Naive thymus-derived CD4-positive, alpha-beta T cell (primary cell): ENCODE measurements at regions not wholly inside any gene's neighbourhood (a gene's known extent, or its start where the extent isn't known, plus 50 kb on each side); places are given as distances from the start of the nearest gene placed in this dataset.

Experiments used
- ATAC-seq: fragments of 150-1000 bp; cut with Tn5 transposase; 2 replicates; pipeline ENCODE4 v1.10.0; 2021; ENCODE audit warnings: mild to moderate bottlenecking, moderate library complexity
- CTCF ChIA-PET: fragments of 350-600 bp; sonication (Branson Sonifier 250); formaldehyde crosslinking; loops from one replicate; lab custom pipeline; 2021; ENCODE audit warnings: antibody characterized with exemption; lab: Charles Lee
- POLR2A ChIA-PET: fragments of 350-600 bp; sonication (Branson Sonifier 250); formaldehyde crosslinking; loops from one replicate; lab custom pipeline; 2021; ENCODE audit warnings: antibody characterized with exemption, inconsistent platforms; lab: Charles Lee
- DNase-seq, 9 donors: peaks; one replicate each; pipeline versions ENCODE4 v3.0.0 to v3.0.0-alpha.2; 2020 to 2022; ENCODE audit warnings: mixed read lengths in 1 of 9
- H3K27ac ChIP-seq: one replicate; pipeline ENCODE4 v1.7.0; 2013; ENCODE audit warnings: mild to moderate bottlenecking, low read depth, low read length, moderate library complexity
- H3K27me3 ChIP-seq, 2 donors: one replicate each; pipeline ENCODE4 v1.7.0; 2013; ENCODE audit warnings: low read length in 2 of 2, mild to moderate bottlenecking in 2 of 2, moderate library complexity in 2 of 2; ENCODE audit not compliant: control insufficient read depth in 2 of 2, insufficient read depth in 2 of 2
- H3K36me3 ChIP-seq, 3 experiments: 1 replicate in 2 of 3; 2 replicates in 1 of 3; pipeline ENCODE4 v1.7.0; 2013; ENCODE audit warnings: low read length in 3 of 3, mild to moderate bottlenecking in 3 of 3, moderate library complexity in 1 of 3; ENCODE audit not compliant: insufficient read depth in 3 of 3, control insufficient read depth in 2 of 3
- H3K4me1 ChIP-seq, 2 donors: one replicate each; pipeline ENCODE4 v1.7.0; 2013; ENCODE audit warnings: low read length in 2 of 2, mild to moderate bottlenecking in 2 of 2, moderate library complexity in 1 of 2; ENCODE audit not compliant: control insufficient read depth in 2 of 2, insufficient read depth in 2 of 2
- H3K4me3 ChIP-seq: 2 replicates; pipeline ENCODE4 v1.7.0; 2013; ENCODE audit warnings: mild to moderate bottlenecking, low read length
- H3K9me3 ChIP-seq, 3 experiments: 1 replicate in 2 of 3; 2 replicates in 1 of 3; pipeline ENCODE4 v1.7.0; 2013; ENCODE audit warnings: low read length in 3 of 3; ENCODE audit not compliant: control insufficient read depth in 2 of 3
- H3K27ac Mint-ChIP-seq, 9 donors: one replicate each; pipeline ENCODE4 v1.8.0; 2020 to 2022; ENCODE audit warnings: mixed read lengths in 9 of 9, mild to moderate bottlenecking in 8 of 9, moderate library complexity in 5 of 9, inconsistent platforms in 2 of 9
- H3K27me3 Mint-ChIP-seq, 5 donors: one replicate each; pipeline ENCODE4 v1.8.0; 2021 to 2022; ENCODE audit warnings: mixed read lengths in 5 of 5, mild to moderate bottlenecking in 1 of 5
- H3K36me3 Mint-ChIP-seq, 5 donors: one replicate each; pipeline ENCODE4 v1.8.0; 2020 to 2022; ENCODE audit warnings: mixed read lengths in 5 of 5, mild to moderate bottlenecking in 3 of 5, inconsistent platforms in 1 of 5
- H3K4me1 Mint-ChIP-seq, 7 donors: one replicate each; pipeline ENCODE4 v1.8.0; 2020 to 2022; ENCODE audit warnings: mixed read lengths in 7 of 7, mild to moderate bottlenecking in 3 of 7, inconsistent platforms in 1 of 7
- H3K4me3 Mint-ChIP-seq, 10 donors: one replicate each; pipeline ENCODE4 v1.8.0; 2020 to 2022; ENCODE audit warnings: mild to moderate bottlenecking in 10 of 10, mixed read lengths in 10 of 10, moderate library complexity in 6 of 10, inconsistent platforms in 2 of 10
- H3K9me3 Mint-ChIP-seq, 11 donors: one replicate each; pipeline ENCODE4 v1.8.0; 2020 to 2022; ENCODE audit warnings: mixed read lengths in 11 of 11, mild to moderate bottlenecking in 4 of 11, inconsistent platforms in 1 of 11, moderate library complexity in 1 of 11
- intact Hi-C, 2 donors: fragments of 100-400 bp; cut with micrococcal nuclease; formaldehyde crosslinking; loops; one replicate each; pipeline ENCODE4 v1.15.1; 2023

DNA sequence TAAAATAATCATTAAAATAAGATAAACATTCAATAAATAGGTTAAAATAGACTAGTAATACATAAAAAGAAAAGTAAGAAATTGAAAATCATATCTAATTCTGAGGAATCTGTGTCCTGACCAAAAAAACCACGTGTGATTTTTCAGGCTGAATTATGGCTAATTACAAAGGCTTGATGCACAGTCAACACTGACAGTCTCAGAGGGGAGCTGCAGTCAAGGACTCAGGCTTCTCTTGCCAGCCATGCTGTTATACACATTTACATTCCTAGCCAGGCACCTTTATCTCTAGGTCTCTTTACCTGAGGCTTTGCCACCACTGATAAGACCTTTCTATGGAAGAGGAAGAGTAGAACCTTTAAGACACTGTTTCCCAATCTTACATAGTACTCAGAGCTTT lies 1737.7 kb upstream of the PCDH10 start:
- no peaks in the 10 kb centered on the region for H3K4me1 Mint-ChIP-seq
- no peaks in the 10 kb centered on the region for H3K4me1 ChIP-seq
- no peak for ATAC-seq

DNA sequence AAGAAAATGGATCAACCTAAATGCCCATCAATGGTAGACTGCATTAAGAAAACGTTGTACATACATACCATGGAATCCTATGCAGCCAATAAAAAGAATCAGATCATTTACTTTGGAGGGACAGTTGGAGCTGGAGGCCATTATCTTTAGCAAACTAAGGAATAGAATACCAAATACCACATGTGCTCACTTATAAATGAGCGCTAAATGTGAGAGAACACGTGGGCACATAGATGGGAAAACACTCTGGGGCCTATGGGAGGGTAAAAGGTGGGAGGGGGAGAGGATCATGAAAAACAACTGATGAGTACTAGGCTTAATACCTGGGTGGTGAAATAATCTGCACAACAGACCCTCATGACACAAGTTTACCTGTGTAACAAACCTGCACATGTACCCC lies 1729.9 kb upstream of the PCDH10 start:
- Mint-ChIP-seq H3K27ac (no peak overlapping the region), H3K36me3 (peaks cover 0 to 6% (median 0%) of the 10 kb centered on the region in 5 donors), H3K9me3 (peaks cover 1 to 14% (median 6%) of the 10 kb centered on the region in 11 donors), H3K27me3 (no peaks in the 10 kb centered on the region), H3K4me1 (no peaks in the 10 kb centered on the region), H3K4me3 (no peak overlapping the region)
- no peak overlapping the region for H3K4me3 ChIP-seq
- no peaks in the 10 kb centered on the region for H3K27me3 ChIP-seq
- no peaks in the 10 kb centered on the region for H3K9me3 ChIP-seq
- CTCF ChIA-PET, result no interaction called here
- no peak overlapping the region for H3K27ac ChIP-seq
- DNase-seq (no peak), ATAC-seq (no peak)
- H3K4me1 ChIP-seq, result no peaks in the 10 kb centered on the region
- intact Hi-C loops, result no loop called here
- H3K36me3 ChIP-seq, result no peaks in the 10 kb centered on the region
- POLR2A ChIA-PET, result no interaction called here

More for the DNA sequence above, 1737.7 kb upstream of the PCDH10 start:
- peaks cover 0 to 16% (median 5%) of the 10 kb centered on the region in 11 donors for H3K9me3 Mint-ChIP-seq
- DNase-seq, result no peak
- no peak overlapping the region for H3K27ac Mint-ChIP-seq
- ChIA-PET CTCF (no interaction called here), POLR2A (no interaction called here)
- no peak overlapping the region for H3K27ac ChIP-seq
- no peaks in the 10 kb centered on the region for H3K36me3 ChIP-seq
- intact Hi-C loops, result no loop called here
- H3K4me3 Mint-ChIP-seq, result no peak overlapping the region
- H3K4me3 ChIP-seq, result no peak overlapping the region
- no peaks in the 10 kb centered on the region for H3K27me3 ChIP-seq
- no peaks in the 10 kb centered on the region for H3K27me3 Mint-ChIP-seq
- no peaks in the 10 kb centered on the region for H3K36me3 Mint-ChIP-seq
- no peaks in the 10 kb centered on the region for H3K9me3 ChIP-seq

DNA sequence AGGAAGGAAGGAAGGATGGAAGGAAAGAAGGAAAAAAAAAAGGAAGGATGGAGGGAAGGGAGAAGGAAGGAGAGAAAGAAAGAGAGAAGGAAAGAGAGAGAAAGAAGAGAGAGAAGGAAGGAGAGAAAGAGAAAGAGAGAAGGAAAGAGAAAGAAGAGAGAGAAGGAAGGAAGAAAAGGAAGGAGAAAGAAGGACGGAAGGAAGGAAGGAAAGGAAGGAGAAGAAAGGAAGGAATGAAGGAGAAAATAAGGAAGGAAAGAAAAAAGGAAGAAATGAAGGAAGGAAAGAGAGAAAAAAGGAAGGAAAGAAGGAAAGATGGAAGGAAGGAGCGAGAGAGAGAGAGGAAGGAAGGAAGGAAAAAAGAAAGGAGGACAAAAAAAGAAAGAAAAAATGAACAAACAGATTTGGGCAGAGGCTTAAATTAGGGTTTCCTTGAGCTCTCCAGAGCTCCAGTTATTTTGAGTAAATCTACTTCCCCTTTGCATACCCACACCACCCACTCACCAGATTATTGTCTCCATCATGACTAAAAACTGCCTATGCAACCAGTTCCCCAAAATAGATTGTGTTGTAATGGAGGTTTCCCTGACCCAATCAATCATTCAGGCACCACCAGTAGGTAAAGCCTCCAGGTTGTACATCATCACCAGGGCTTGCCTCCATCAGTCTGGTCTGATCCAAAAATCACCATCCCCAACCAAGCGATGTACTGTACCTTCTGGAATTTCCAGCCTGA lies 1722.9 kb upstream of the PCDH10 start:
- H3K4me3 Mint-ChIP-seq, result no peak overlapping the region
- intact Hi-C loops, result no loop called here
- Histone ChIP-seq H3K4me3 (no peak overlapping the region), H3K27ac (no peak overlapping the region), H3K27me3 (no peaks in the 10 kb centered on the region), H3K4me1 (no peaks in the 10 kb centered on the region), H3K9me3 (no peaks in the 10 kb centered on the region), H3K36me3 (no peaks in the 10 kb centered on the region)
- H3K4me1 Mint-ChIP-seq, result peaks cover 0 to 2% (median 0%) of the 10 kb centered on the region in 7 donors
- ChIA-PET CTCF (no interaction called here), POLR2A (no interaction called here)
- H3K27me3 Mint-ChIP-seq, result no peaks in the 10 kb centered on the region
- peak overlapping the region in 1 of 9 donors; percentile 80 for H3K27ac Mint-ChIP-seq
- H3K36me3 Mint-ChIP-seq, result peaks cover 0 to 5% (median 0%) of the 10 kb centered on the region in 5 donors
- ATAC-seq (no peak), DNase-seq (no peak)
- peaks cover 3 to 36% (median 9%) of the 10 kb centered on the region in 11 donors for H3K9me3 Mint-ChIP-seq

- Histone ChIP-seq H3K27ac (no peak overlapping the region), H3K9me3 (no peaks in the 10 kb centered on the region), H3K36me3 (no peaks in the 10 kb centered on the region), H3K27me3 (no peaks in the 10 kb centered on the region), H3K4me1 (no peaks in the 10 kb centered on the region), H3K4me3 (no peak overlapping the region)
- Mint-ChIP-seq H3K4me1 (peaks cover 0 to 2% (median 0%) of the 10 kb centered on the region in 7 donors), H3K9me3 (peaks cover 3 to 29% (median 5%) of the 10 kb centered on the region in 11 donors), H3K27ac (no peak overlapping the region), H3K36me3 (no peaks in the 10 kb centered on the region), H3K4me3 (no peak overlapping the region), H3K27me3 (no peaks in the 10 kb centered on the region)
- intact Hi-C loops, result no loop called here
- ChIA-PET CTCF (no interaction called here), POLR2A (no interaction called here)
- DNase-seq, result no peak
- ATAC-seq, result no peak
Measured at GRCh38 chr4:131427000-131427399, 1722.1 kb upstream of the PCDH10 start.

GRCh38 chr4:131430302-131430701 lies 1718.8 kb upstream of the PCDH10 start:
- peaks cover 0 to 2% (median 0%) of the 10 kb centered on the region in 7 donors for H3K4me1 Mint-ChIP-seq
- no peaks in the 10 kb centered on the region for H3K36me3 Mint-ChIP-seq
- DNase-seq, result no peak
- no peak overlapping the region for H3K4me3 ChIP-seq
- no peak overlapping the region for H3K4me3 Mint-ChIP-seq
- no peaks in the 10 kb centered on the region for H3K36me3 ChIP-seq
- no peak overlapping the region for H3K27ac ChIP-seq
- H3K9me3 ChIP-seq, result no peaks in the 10 kb centered on the region
- no peak for ATAC-seq
- ChIA-PET POLR2A (no interaction called here), CTCF (no interaction called here)
- no peaks in the 10 kb centered on the region for H3K4me1 ChIP-seq
- peaks cover 3 to 41% (median 6%) of the 10 kb centered on the region in 11 donors for H3K9me3 Mint-ChIP-seq
- intact Hi-C loops, result no loop called here
- no peaks in the 10 kb centered on the region for H3K27me3 ChIP-seq
- H3K27me3 Mint-ChIP-seq, result no peaks in the 10 kb centered on the region
- no peak overlapping the region for H3K27ac Mint-ChIP-seq

GRCh38 chr4:131441004-131441688 lies 1707.9 kb upstream of the PCDH10 start:
- Histone ChIP-seq H3K9me3 (no peaks in the 10 kb centered on the region), H3K27ac (no peak overlapping the region), H3K4me3 (no peak overlapping the region), H3K36me3 (no peaks in the 10 kb centered on the region), H3K4me1 (no peaks in the 10 kb centered on the region), H3K27me3 (no peaks in the 10 kb centered on the region)
- no peak overlapping the region for H3K27ac Mint-ChIP-seq
- POLR2A ChIA-PET, result no interaction called here
- H3K36me3 Mint-ChIP-seq, result no peaks in the 10 kb centered on the region
- H3K4me1 Mint-ChIP-seq, result no peaks in the 10 kb centered on the region
- CTCF ChIA-PET, result no interaction called here
- no peaks in the 10 kb centered on the region for H3K27me3 Mint-ChIP-seq
- DNase-seq, result no peak
- intact Hi-C loops, result no loop called here
- no peak for ATAC-seq
- peaks cover 0 to 21% (median 10%) of the 10 kb centered on the region in 11 donors for H3K9me3 Mint-ChIP-seq
- no peak overlapping the region for H3K4me3 Mint-ChIP-seq

DNA sequence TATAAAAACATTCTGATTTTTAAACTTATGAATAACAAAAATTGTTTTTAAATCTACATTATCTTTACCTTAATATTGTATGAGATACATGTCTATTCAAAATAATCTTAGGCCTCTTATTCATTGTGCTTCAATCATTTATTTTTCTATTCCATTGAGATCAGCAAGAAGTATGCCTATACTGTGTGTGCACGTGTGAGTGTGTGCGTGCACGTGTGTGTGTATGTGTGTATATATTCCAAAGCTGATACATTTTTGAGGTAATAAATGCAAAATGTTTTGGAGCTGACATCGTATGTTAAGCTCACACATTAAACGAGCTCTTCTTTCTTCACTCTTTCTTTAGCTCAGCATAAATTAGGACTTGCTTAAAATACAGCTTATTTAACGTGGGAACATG lies 1701.2 kb upstream of the PCDH10 start:
- Mint-ChIP-seq H3K4me3 (no peak overlapping the region), H3K27ac (no peak overlapping the region), H3K27me3 (no peaks in the 10 kb centered on the region), H3K36me3 (no peaks in the 10 kb centered on the region), H3K4me1 (no peaks in the 10 kb centered on the region), H3K9me3 (peaks cover 0 to 5% (median 0%) of the 10 kb centered on the region in 11 donors)
- Histone ChIP-seq H3K9me3 (no peaks in the 10 kb centered on the region), H3K36me3 (no peaks in the 10 kb centered on the region), H3K27ac (no peak overlapping the region), H3K4me1 (no peaks in the 10 kb centered on the region), H3K27me3 (no peaks in the 10 kb centered on the region), H3K4me3 (no peak overlapping the region)
- POLR2A ChIA-PET, result no interaction called here
- no peak for ATAC-seq
- CTCF ChIA-PET, result no interaction called here
- intact Hi-C loops, result no loop called here
- no peak for DNase-seq
